ENCODE measurements at regions not wholly inside any gene's neighbourhood (a gene's known extent, or its start where the extent isn't known, plus 50 kb on each side); places are given as distances from the start of the nearest gene placed in this dataset.
A peak's percentile ranks its signal among the peaks of the same experiment; 100 is the strongest.

DNA sequence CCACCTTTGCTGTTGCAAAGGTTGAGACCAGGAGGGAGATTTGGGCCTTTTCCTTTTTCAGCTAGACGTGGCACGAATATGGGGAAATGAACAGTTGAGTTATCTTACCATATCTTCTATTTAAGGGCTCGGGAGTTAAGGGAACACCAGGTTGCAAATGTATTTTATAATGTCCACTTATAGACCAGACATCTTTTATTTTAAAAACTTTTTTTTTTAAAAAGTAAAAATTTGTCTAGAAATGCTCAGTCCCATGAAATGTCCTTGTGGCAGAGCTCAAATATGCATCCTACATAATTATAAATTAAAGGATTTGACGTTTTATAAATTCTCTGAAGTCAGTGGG lies 103.6 kb upstream of the VEPH1 start:
- ChIA-PET CTCF (interaction anchor here (0.7 to 1.4 kb wide), 8 partner anchors 11 to 1230 kb away, joined by 3 to 4 read pairs (median 3); no protein-coding TSS in a partner anchor), POLR2A (no interaction called here)
- Mint-ChIP-seq H3K4me3 (no peak overlapping the region), H3K27ac (no peak overlapping the region), H3K4me1 (peaks cover 1% of the 10 kb centered on the region), H3K9me3 (no peaks in the 10 kb centered on the region), H3K27me3 (peaks cover 6% of the 10 kb centered on the region), H3K36me3 (ENCODE audit: low read depth) (no peaks in the 10 kb centered on the region)
- no peak for DNase-seq

DNA sequence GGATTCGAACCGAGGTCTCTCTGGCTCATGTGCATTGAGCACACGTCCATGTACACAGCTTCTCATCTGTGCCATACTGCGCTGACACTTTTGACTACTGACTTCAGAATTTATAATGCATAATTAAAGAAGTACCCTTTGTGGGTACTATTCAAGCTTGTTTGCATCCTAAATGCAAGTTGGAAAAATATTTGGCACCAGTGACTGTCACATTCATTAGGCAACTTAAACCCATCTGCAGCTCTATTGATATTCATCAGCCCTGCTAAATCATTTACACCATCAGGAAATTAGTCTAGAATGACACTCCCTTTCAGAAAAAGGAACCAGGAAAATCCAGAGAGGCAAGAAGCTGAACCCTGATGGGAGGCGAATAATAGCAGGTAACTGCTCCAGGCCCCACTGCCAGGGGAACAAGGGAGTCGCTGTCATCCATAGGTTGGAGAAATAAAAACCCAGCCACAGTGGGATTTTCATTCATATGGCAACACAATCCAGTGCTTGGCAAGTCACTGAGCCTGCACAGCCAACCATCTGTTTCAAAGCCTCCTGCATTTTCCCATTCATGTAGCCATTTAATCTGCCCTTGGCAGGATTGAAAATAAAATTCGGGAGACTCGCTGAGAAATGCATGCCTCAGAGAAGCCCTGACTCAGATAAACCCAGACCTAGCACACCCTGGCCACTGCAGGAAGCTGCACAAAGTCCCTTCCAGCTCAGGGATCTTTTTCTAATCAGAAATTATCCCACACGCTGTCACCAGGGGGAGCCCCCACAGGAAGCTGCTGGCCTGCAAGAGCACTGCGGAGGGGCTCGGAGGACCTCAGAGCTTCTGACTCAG lies 103.0 kb upstream of the VEPH1 start:
- Mint-ChIP-seq H3K27ac (no peak overlapping the region), H3K4me3 (no peak overlapping the region), H3K27me3 (peaks cover 6% of the 10 kb centered on the region), H3K9me3 (no peaks in the 10 kb centered on the region), H3K4me1 (peaks cover 1% of the 10 kb centered on the region), H3K36me3 (ENCODE audit: low read depth) (no peaks in the 10 kb centered on the region)
- ChIA-PET POLR2A (no interaction called here), CTCF (interaction anchor here (0.7 to 1.4 kb wide), 7 partner anchors 11 to 1229 kb away, joined by 3 to 4 read pairs (median 3); no protein-coding TSS in a partner anchor)
- peak; percentile 61 for DNase-seq

DNA sequence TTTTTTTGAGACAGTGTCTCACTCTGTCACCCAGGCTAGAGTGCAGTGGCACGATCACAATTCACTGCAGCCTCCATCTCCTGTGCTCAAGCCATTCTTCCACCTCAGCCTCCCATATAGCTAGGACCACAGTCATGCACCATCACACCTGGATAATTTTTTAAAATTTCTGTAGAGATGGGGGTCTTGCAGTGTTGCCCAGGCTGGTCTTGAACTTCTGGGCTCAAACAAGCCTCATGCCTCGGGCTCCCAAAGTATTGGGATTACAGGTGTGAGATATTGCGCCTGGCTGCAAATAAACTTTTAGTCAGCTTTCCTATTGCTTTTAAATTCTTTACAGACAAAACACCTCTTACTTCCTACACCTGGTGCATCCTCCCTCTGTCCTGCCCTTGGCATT lies 102.1 kb upstream of the VEPH1 start:
- H3K9me3 Mint-ChIP-seq = no peaks in the 10 kb centered on the region
- peaks cover 1% of the 10 kb centered on the region for H3K4me1 Mint-ChIP-seq
- DNase-seq = no peak
- peaks cover 6% of the 10 kb centered on the region for H3K27me3 Mint-ChIP-seq
- ChIA-PET POLR2A (no interaction called here), CTCF (interaction anchor here (0.7 to 1.4 kb wide), 2 partner anchors 12 to 1888 kb away, joined by 3 to 4 read pairs; no protein-coding TSS in a partner anchor)
- H3K4me3 Mint-ChIP-seq = no peak overlapping the region
- H3K36me3 Mint-ChIP-seq (ENCODE audit: low read depth) = no peaks in the 10 kb centered on the region
- no peak overlapping the region for H3K27ac Mint-ChIP-seq

DNA sequence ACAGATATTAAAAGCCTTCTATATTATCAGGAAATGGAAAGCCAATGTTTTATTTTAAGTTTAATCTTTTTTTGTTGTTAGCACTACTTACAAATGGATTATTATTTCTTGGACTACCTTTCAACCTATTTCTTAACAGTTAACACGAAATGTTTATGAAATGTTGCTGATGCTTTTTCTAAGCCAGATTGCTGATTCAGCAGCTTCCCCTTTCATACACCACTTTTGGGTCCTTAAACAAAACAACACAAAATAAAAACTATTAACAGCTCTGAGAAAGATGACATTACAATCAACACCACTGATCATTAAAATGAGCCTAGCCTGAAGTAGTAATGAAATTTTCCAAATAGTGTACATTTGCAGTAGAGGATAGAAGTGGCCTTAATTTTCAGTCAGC lies 99.2 kb upstream of the VEPH1 start:
- Mint-ChIP-seq H3K27me3 (peaks cover 6% of the 10 kb centered on the region), H3K9me3 (no peaks in the 10 kb centered on the region), H3K36me3 (ENCODE audit: low read depth) (no peaks in the 10 kb centered on the region), H3K4me3 (no peak overlapping the region), H3K4me1 (peaks cover 1% of the 10 kb centered on the region), H3K27ac (no peak overlapping the region)
- ChIA-PET POLR2A (no interaction called here), CTCF (no interaction called here)
- DNase-seq = no peak

DNA sequence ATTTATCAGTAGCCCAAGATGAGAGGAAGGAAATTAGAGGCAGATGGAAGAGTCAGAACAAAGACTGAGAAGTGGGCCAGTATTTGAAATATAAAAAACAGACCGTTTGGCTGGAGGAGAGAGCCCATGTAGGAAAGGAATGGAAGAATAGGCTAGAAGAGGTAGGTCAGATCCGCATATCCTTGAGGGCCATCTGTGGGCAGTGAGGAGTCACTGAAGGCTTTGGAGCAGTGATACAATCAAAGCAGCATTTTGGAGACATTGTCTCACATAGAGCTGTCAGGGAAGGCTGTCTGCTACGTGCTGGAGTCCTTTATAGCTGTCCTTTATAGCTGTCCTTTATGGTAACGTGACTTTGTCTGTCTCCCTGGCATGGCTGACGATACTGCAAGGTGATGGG lies 92.0 kb upstream of the VEPH1 start:
- Mint-ChIP-seq H3K27ac (no peak overlapping the region), H3K36me3 (ENCODE audit: low read depth) (no peaks in the 10 kb centered on the region), H3K9me3 (no peaks in the 10 kb centered on the region), H3K4me1 (no peaks in the 10 kb centered on the region), H3K4me3 (no peak overlapping the region), H3K27me3 (peaks cover 12% of the 10 kb centered on the region)
- ChIA-PET POLR2A (no interaction called here), CTCF (no interaction called here)
- no peak for DNase-seq

DNA sequence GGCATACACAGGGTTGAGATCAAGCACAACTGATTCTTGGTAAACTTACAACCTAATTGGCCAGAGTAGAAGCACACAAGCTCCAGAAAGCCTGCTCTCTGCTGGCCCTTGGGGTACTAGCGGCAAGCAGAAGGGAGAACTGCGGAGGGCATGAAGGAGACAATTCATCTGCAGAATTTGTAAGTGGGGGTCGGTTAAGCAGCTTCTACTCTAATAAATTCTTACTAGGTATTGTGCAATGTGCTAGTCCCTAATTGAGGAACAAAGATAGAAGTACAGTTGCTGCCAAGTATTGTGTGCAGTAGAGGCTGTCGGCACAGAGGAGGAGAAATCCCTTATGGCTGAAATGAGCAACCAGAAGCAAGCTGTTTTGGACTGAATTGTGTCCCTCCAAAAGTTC lies 91.2 kb upstream of the VEPH1 start:
- DNase-seq = no peak
- ChIA-PET CTCF (interaction anchor here (0.7 to 1.4 kb wide), 3 partner anchors 12 to 197 kb away, joined by 3 to 4 read pairs (median 3); no protein-coding TSS in a partner anchor), POLR2A (no interaction called here)
- H3K27ac Mint-ChIP-seq = no peak overlapping the region
- H3K36me3 Mint-ChIP-seq (ENCODE audit: low read depth) = no peaks in the 10 kb centered on the region
- peaks cover 20% of the 10 kb centered on the region for H3K27me3 Mint-ChIP-seq
- H3K4me1 Mint-ChIP-seq = no peaks in the 10 kb centered on the region
- no peaks in the 10 kb centered on the region for H3K9me3 Mint-ChIP-seq
- no peak overlapping the region for H3K4me3 Mint-ChIP-seq

DNA sequence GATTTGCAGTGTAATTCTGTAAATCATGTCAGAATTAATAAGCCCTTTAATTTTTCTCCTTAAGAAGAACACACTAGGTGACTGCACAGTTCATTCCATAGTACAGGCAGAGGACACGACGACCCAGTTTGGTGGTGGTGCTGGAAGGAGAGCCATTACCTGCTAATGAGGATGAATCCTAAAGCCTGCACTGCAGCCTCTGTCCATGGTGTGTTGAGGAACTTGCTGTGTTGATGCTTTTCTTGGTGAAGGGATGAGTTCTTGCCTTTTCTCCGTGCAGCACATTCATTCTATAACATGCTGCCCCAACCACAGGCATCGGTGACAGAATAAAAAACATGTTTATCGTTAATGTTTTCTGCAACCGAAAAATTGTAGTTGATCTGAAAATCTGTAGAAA lies 89.6 kb upstream of the VEPH1 start:
- no peaks in the 10 kb centered on the region for H3K4me1 Mint-ChIP-seq
- no peak overlapping the region for H3K4me3 Mint-ChIP-seq

DNA sequence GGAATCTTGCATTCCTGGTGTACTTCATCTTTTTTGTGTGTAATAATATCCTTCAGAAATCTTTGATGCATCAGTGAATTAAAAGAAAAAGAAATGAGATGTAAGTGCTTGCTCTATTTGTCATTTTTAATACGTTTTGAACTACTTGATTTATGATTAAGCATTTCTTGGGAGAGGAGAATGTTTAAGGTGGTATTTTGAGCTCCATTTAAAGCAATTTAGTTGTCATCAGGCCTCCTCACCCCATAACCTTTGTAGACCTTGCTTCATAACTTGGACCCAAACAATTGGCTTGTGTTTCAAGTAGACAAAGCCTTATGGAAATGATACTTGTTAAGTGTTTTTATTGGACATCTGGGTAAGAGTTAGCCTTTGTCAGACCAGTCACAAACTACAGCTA lies 87.1 kb upstream of the VEPH1 start:
- Mint-ChIP-seq H3K27me3 (peaks cover 15% of the 10 kb centered on the region), H3K4me3 (no peak overlapping the region), H3K4me1 (no peaks in the 10 kb centered on the region), H3K36me3 (ENCODE audit: low read depth) (no peaks in the 10 kb centered on the region), H3K9me3 (no peaks in the 10 kb centered on the region), H3K27ac (no peak overlapping the region)
- DNase-seq = no peak
- ChIA-PET POLR2A (no interaction called here), CTCF (interaction anchor here (0.9 kb wide), 1 partner anchor 16 kb away, joined by 3 read pairs; no protein-coding TSS in a partner anchor)

More for the DNA sequence above, 89.6 kb upstream of the VEPH1 start:
- no peaks in the 10 kb centered on the region for H3K36me3 Mint-ChIP-seq (ENCODE audit: low read depth)
- no peak overlapping the region for H3K27ac Mint-ChIP-seq
- H3K9me3 Mint-ChIP-seq = no peaks in the 10 kb centered on the region
- H3K27me3 Mint-ChIP-seq = peaks cover 23% of the 10 kb centered on the region
- ChIA-PET CTCF (no interaction called here), POLR2A (no interaction called here)
- no peak for DNase-seq

DNA sequence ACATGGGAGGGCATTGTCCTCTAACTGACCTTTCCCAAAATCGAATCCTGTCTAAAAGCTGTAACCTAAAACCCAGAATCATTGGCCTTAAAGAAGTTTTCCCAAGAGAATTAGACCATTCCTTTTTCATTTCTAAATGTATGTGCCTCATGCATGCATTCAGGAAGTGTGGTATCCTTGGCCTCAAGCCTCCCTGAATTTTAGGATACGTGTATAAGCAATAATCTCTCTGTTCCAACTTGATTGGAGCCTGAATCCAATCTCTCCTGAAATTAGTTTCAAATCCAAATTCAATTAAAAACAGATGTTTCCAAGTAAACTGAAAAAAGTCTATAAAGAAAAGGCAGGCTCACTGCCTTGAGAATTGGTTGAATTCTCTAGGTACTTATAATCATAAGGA lies 86.0 kb upstream of the VEPH1 start:
- Mint-ChIP-seq H3K36me3 (ENCODE audit: low read depth) (no peaks in the 10 kb centered on the region), H3K4me1 (no peaks in the 10 kb centered on the region), H3K4me3 (no peak overlapping the region), H3K27me3 (peaks cover 15% of the 10 kb centered on the region), H3K9me3 (no peaks in the 10 kb centered on the region), H3K27ac (no peak overlapping the region)
- ChIA-PET CTCF (no interaction called here), POLR2A (no interaction called here)
- no peak for DNase-seq

DNA sequence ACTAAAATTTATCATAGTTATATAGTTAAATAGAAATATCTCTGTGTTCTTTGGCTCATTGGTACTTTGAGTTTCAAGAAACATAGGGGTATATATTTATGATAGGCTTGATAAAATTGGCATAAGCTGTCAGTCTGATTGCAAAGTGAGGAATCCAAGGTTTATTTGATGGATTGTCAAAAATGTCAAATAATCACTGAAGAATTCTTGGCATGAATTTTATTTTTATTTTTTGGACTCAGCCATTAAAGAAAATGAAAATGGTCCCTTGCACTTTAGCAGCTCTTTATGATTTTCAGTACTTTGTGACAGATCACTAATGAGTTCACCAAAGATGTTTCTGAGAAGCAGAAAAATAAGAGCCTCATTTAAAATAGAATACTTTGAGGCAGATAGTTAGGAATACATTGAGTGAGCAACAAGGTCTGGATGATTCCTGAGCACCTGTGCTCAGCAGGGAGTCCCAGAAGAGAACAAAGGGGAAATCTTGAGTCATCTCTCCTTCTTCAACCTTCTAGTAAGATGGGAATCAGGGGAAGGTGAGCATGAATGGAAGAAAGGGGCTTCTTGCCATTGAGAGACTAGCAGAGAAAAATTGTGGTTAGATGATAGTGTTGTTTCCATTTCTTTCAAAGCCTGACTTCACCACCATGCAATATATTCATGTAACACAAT lies 85.3 kb upstream of the VEPH1 start:
- Mint-ChIP-seq H3K4me3 (no peak overlapping the region), H3K4me1 (no peaks in the 10 kb centered on the region), H3K9me3 (no peaks in the 10 kb centered on the region), H3K27me3 (peaks cover 15% of the 10 kb centered on the region), H3K27ac (no peak overlapping the region), H3K36me3 (ENCODE audit: low read depth) (no peaks in the 10 kb centered on the region)
- ChIA-PET POLR2A (no interaction called here), CTCF (interaction anchor here (1.2 kb wide), 1 partner anchor 18 kb away, joined by 4 read pairs; no protein-coding TSS in a partner anchor)
- no peak for DNase-seq

DNA sequence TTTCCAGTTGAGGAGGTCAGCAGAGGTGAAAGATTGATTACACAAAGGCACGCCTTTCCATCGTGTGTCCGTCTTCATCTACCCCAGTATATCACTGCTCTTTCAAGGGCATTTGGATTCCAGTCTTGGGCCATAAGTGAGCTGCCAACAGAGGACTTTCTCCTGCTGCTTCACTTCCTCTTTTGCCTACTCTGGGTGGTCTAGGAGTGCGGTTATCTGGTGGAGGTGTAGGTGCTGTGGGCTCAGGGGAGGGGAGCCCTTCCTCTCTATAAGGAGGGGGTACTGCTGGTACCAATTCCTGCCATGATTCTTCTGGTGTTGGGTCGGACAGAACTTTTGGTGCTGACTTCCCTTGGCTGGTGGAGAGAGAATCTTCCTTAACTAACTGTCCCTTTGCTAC lies 83.1 kb upstream of the VEPH1 start:
- CTCF ChIA-PET = interaction anchor here (0.6 kb wide), 1 partner anchor 18 kb away, joined by 4 read pairs; no protein-coding TSS in a partner anchor
- Mint-ChIP-seq H3K36me3 (ENCODE audit: low read depth) (no peaks in the 10 kb centered on the region), H3K4me3 (no peak overlapping the region), H3K27ac (no peak overlapping the region), H3K9me3 (no peaks in the 10 kb centered on the region), H3K27me3 (peaks cover 12% of the 10 kb centered on the region), H3K4me1 (no peaks in the 10 kb centered on the region)
- POLR2A ChIA-PET = no interaction called here
- DNase-seq = no peak

DNA sequence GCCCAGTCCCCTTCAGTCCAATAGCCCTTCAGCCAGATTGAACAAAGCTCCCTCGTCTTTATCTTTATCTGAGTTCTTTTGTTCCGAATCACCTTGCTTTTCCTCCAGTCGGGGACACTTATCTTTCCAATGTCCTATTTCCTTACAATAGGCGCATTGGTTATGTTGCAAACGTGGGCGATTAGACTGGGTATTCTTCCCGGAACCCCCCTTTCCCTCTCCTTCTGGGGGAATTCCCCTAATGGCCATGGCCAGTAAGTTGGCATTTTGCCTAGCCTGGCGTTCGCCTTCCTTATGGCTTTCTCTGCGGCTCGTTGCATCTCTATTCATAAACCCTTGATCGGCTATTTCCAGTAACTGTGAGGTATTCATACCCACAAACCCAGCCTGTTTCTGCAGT lies 82.2 kb upstream of the VEPH1 start:
- ChIA-PET POLR2A (no interaction called here), CTCF (no interaction called here)
- H3K4me1 Mint-ChIP-seq = no peaks in the 10 kb centered on the region
- DNase-seq = no peak
- H3K36me3 Mint-ChIP-seq (ENCODE audit: low read depth) = no peaks in the 10 kb centered on the region
- no peaks in the 10 kb centered on the region for H3K9me3 Mint-ChIP-seq
- H3K27me3 Mint-ChIP-seq = peaks cover 12% of the 10 kb centered on the region
- no peak overlapping the region for H3K4me3 Mint-ChIP-seq
- H3K27ac Mint-ChIP-seq = no peak overlapping the region

DNA sequence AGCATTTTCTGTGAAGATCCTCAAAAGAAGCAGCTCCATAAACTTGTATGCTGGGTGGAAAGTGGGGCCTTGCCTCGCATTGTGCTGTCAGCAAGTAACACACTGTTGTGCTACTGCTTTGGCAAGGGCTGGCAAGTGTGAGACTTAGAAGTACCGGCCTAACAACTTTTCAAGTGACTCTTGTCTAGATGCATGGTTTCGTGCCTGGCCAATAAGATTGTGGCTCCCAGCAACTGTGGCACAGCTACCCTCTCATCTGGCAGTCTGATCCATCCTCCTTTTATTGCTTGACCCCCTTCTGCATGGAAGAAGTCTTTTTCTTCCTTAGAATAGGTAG lies 79.4 kb upstream of the VEPH1 start:
- no peak overlapping the region for H3K4me3 Mint-ChIP-seq
- DNase-seq = no peak
- ChIA-PET CTCF (no interaction called here), POLR2A (no interaction called here)
- H3K36me3 Mint-ChIP-seq (ENCODE audit: low read depth) = no peaks in the 10 kb centered on the region
- no peaks in the 10 kb centered on the region for H3K4me1 Mint-ChIP-seq
- peaks cover 2% of the 10 kb centered on the region for H3K27me3 Mint-ChIP-seq
- no peaks in the 10 kb centered on the region for H3K9me3 Mint-ChIP-seq
- no peak overlapping the region for H3K27ac Mint-ChIP-seq
